Kidney glomerular epithelial cell (primary cell): ENCODE measurements at regions not wholly inside any gene's neighbourhood (a gene's known extent, or its start where the extent isn't known, plus 50 kb on each side); places are given as distances from the start of the nearest gene placed in this dataset.

Experiments used
- DNase-seq: peaks from one replicate; lab custom pipeline; 2025; lab: John Stamatoyannopoulos, UW

- DNase-seq, result no peak
Measured at GRCh38 chr4:178799204-178799603, 1357.0 kb upstream of the AGA start.

GRCh38 chr4:178808106-178808505, 1365.9 kb upstream of the AGA start:
- no peak for DNase-seq

- DNase-seq, result no peak
Measured at GRCh38 chr4:178809921-178810320, 1367.7 kb upstream of the AGA start.

GRCh38 chr4:178811356-178811755, 1369.1 kb upstream of the AGA start:
- DNase-seq, result no peak

- DNase-seq, result no peak
Measured at GRCh38 chr4:178812866-178813265, 1370.6 kb upstream of the AGA start.

- no peak for DNase-seq
Measured at GRCh38 chr4:178814908-178815307, 1372.7 kb upstream of the AGA start.

GRCh38 chr4:178823673-178824295, 1381.5 kb upstream of the AGA start:
- no peak for DNase-seq

- DNase-seq, result no peak
Measured at GRCh38 chr4:178836865-178837264, 1394.6 kb upstream of the AGA start.

GRCh38 chr4:178838776-178839175, 1396.5 kb upstream of the AGA start:
- DNase-seq, result no peak

- DNase-seq, result no peak
Measured at GRCh38 chr4:178856139-178856800, 1414.0 kb upstream of the AGA start.

GRCh38 chr4:178871476-178871875, 1429.2 kb upstream of the AGA start:
- no peak for DNase-seq

- no peak for DNase-seq
Measured at GRCh38 chr4:178881937-178882336, 1439.7 kb upstream of the AGA start.

- no peak for DNase-seq
Measured at GRCh38 chr4:178894126-178894525, 1451.9 kb upstream of the AGA start.

- no peak for DNase-seq
Measured at GRCh38 chr4:178899084-178899483, 1456.8 kb upstream of the AGA start.

GRCh38 chr4:178917756-178918155, 1475.5 kb upstream of the AGA start:
- DNase-seq, result no peak

GRCh38 chr4:178937130-178937529, 1494.9 kb upstream of the AGA start:
- DNase-seq, result no peak

- DNase-seq, result no peak
Measured at GRCh38 chr4:178941975-178942374, 1499.7 kb upstream of the AGA start.

- no peak for DNase-seq
Measured at GRCh38 chr4:178953447-178954120, 1511.3 kb upstream of the AGA start.

- no peak for DNase-seq
Measured at GRCh38 chr4:178955614-178956013, 1513.4 kb upstream of the AGA start.

- DNase-seq, result no peak
Measured at GRCh38 chr4:178958725-178959440, 1516.6 kb upstream of the AGA start.

- no peak for DNase-seq
Measured at GRCh38 chr4:178963446-178964045, 1521.3 kb upstream of the AGA start.

GRCh38 chr4:178966644-178967043, 1524.4 kb upstream of the AGA start:
- no peak for DNase-seq
